Liver (tissue), 3 donors: ENCODE measurements at regions not wholly inside any gene's neighbourhood (a gene's known extent, or its start where the extent isn't known, plus 50 kb on each side); places are given as distances from the start of the nearest gene placed in this dataset.

ENCODE experiments used
- CTCF ChIP-seq: fragments of 150-350 bp; IDR thresholded peaks from 2 replicates; pipeline ENCODE4 v1.5.1; 2017; ENCODE audit warnings: improper control_type of control experiment, low read depth, low read length; ENCODE audit not compliant: missing input control
- GABPA ChIP-seq, 2 donors: IDR thresholded peaks in 1 of 2; conservative IDR thresholded peaks in 1 of 2; 2 replicates each; pipeline ENCODE4 v1.6.1; 2016; ENCODE audit warnings: antibody characterized with exemption in 2 of 2, mild to moderate bottlenecking in 1 of 2, moderate library complexity in 1 of 2
- JUND ChIP-seq, 2 donors: IDR thresholded peaks; 2 replicates each; pipeline ENCODE4 v1.6.1; 2016; ENCODE audit warnings: antibody characterized with exemption in 2 of 2
- RAD21 ChIP-seq, 2 donors: IDR thresholded peaks; 2 replicates each; pipeline ENCODE4 v1.6.1; 2016; ENCODE audit warnings: antibody characterized with exemption in 2 of 2, mild to moderate bottlenecking in 2 of 2
- YY1 ChIP-seq: IDR thresholded peaks from 2 replicates; pipeline ENCODE4 v1.6.1; 2016; ENCODE audit warnings: antibody characterized with exemption, mild to moderate bottlenecking
- ZBTB33 ChIP-seq: IDR thresholded peaks from 2 replicates; pipeline ENCODE4 v1.6.1; 2016; ENCODE audit warnings: antibody characterized with exemption
- TF ChIP-seq, protein P1 (sequence below): IDR thresholded peaks from 2 replicates; pipeline ENCODE4 v1.6.1; 2016; ENCODE audit warnings: antibody characterized with exemption
- TF ChIP-seq, protein P2 (sequence below): IDR thresholded peaks from 2 replicates; pipeline ENCODE4 v1.6.1; 2016; ENCODE audit warnings: antibody characterized with exemption, mild to moderate bottlenecking
- donor health status: healthy.
- donor health status: healthy.

GRCh38 chr2:71952572-71953188, 195.0 kb downstream of the CYP26B1 start:
- TF ChIP-seq, protein P1, sequence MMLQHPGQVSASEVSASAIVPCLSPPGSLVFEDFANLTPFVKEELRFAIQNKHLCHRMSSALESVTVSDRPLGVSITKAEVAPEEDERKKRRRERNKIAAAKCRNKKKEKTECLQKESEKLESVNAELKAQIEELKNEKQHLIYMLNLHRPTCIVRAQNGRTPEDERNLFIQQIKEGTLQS: no peak
- TF ChIP-seq ZBTB33 (no peak), CTCF (no peak), GABPA (IDR thresholded peaks at IDR 0.05 in 1 of 2, conservative IDR thresholded peaks at IDR 0.05 in 1 of 2) (no peak), RAD21 (IDR thresholded peaks at IDR 0.05) (no peak), YY1 (no peak), JUND (IDR thresholded peaks at IDR 0.05) (no peak)
- TF ChIP-seq, protein P2, sequence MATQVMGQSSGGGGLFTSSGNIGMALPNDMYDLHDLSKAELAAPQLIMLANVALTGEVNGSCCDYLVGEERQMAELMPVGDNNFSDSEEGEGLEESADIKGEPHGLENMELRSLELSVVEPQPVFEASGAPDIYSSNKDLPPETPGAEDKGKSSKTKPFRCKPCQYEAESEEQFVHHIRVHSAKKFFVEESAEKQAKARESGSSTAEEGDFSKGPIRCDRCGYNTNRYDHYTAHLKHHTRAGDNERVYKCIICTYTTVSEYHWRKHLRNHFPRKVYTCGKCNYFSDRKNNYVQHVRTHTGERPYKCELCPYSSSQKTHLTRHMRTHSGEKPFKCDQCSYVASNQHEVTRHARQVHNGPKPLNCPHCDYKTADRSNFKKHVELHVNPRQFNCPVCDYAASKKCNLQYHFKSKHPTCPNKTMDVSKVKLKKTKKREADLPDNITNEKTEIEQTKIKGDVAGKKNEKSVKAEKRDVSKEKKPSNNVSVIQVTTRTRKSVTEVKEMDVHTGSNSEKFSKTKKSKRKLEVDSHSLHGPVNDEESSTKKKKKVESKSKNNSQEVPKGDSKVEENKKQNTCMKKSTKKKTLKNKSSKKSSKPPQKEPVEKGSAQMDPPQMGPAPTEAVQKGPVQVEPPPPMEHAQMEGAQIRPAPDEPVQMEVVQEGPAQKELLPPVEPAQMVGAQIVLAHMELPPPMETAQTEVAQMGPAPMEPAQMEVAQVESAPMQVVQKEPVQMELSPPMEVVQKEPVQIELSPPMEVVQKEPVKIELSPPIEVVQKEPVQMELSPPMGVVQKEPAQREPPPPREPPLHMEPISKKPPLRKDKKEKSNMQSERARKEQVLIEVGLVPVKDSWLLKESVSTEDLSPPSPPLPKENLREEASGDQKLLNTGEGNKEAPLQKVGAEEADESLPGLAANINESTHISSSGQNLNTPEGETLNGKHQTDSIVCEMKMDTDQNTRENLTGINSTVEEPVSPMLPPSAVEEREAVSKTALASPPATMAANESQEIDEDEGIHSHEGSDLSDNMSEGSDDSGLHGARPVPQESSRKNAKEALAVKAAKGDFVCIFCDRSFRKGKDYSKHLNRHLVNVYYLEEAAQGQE: no peak
